ENCODE measurements at regions not wholly inside any gene's neighbourhood (a gene's known extent, or its start where the extent isn't known, plus 50 kb on each side); places are given as distances from the start of the nearest gene placed in this dataset.
A peak's percentile ranks its signal among the peaks of the same experiment; 100 is the strongest.

DNA sequence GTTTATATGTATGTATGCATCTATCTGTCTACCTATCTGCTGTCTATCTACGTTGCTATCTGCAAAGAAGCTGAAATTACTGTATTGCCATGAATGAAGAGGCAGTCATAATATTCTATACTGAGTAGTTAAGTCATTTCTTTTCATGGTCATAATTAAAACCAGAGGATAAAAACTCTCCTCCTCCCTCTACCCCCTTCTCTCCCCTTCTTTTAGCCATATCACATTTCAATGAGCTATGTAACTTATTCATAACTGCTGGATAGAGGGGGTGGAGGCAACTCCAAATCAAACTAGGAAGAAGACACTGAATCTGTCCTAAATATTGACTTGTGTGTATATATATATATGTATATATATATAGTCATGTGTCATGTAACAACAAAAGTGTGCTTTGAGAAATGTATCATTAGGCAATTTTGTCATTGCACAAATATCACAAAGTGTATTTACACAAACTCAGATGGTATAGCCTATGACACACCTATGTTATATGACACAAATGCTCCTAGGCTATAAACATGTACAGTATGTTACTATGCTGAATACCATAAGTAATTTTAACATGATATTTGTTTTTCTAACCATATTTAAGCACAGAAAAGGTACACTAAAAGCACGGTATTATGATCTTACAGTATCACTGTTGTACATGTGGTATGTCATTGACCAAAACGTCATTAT is 229.7 kb upstream of the KCNMB2 start:
- TF ChIP-seq SNAI2 (CRISPR knock-in tag; IDR thresholded peaks at IDR 0.05): no peak
- TF ChIP-seq, protein P1, sequence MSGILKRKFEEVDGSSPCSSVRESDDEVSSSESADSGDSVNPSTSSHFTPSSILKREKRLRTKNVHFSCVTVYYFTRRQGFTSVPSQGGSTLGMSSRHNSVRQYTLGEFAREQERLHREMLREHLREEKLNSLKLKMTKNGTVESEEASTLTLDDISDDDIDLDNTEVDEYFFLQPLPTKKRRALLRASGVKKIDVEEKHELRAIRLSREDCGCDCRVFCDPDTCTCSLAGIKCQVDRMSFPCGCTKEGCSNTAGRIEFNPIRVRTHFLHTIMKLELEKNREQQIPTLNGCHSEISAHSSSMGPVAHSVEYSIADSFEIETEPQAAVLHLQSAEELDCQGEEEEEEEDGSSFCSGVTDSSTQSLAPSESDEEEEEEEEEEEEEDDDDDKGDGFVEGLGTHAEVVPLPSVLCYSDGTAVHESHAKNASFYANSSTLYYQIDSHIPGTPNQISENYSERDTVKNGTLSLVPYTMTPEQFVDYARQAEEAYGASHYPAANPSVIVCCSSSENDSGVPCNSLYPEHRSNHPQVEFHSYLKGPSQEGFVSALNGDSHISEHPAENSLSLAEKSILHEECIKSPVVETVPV (CRISPR knock-in tag; IDR thresholded peaks at IDR 0.05): no peak
- no peak for TF ChIP-seq CSDC2 (CRISPR knock-in tag; IDR thresholded peaks at IDR 0.05)
- TF ChIP-seq ZFP30 (CRISPR knock-in tag; IDR thresholded peaks at IDR 0.05): no peak
- TF ChIP-seq ZNF565 (CRISPR knock-in tag; conservative IDR thresholded peaks at IDR 0.05; ENCODE audit: low read depth): no peak
- TF ChIP-seq TOX (CRISPR knock-in tag; IDR thresholded peaks at IDR 0.05; ENCODE audit: borderline replicate concordance): no peak
- no peak for TF ChIP-seq PPARA (CRISPR knock-in tag; IDR thresholded peaks at IDR 0.05; ENCODE audit: borderline replicate concordance)
- TF ChIP-seq, protein P2, sequence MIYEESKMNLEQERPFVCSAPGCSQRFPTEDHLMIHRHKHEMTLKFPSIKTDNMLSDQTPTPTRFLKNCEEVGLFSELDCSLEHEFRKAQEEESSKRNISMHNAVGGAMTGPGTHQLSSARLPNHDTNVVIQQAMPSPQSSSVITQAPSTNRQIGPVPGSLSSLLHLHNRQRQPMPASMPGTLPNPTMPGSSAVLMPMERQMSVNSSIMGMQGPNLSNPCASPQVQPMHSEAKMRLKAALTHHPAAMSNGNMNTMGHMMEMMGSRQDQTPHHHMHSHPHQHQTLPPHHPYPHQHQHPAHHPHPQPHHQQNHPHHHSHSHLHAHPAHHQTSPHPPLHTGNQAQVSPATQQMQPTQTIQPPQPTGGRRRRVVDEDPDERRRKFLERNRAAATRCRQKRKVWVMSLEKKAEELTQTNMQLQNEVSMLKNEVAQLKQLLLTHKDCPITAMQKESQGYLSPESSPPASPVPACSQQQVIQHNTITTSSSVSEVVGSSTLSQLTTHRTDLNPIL (CRISPR knock-in tag; IDR thresholded peaks at IDR 0.05; ENCODE audit: low read depth): no peak
- TF ChIP-seq ISL1 (CRISPR knock-in tag; IDR thresholded peaks at IDR 0.05): no peak

GRCh38 chr3:178308771-178309170 is 227.5 kb upstream of the KCNMB2 start:
- TF ChIP-seq ARNTL (CRISPR knock-in tag; IDR thresholded peaks at IDR 0.05; ENCODE audit: borderline replicate concordance, low read depth): no peak
- TF ChIP-seq ZNF70 (CRISPR knock-in tag; IDR thresholded peaks at IDR 0.05): no peak
- TF ChIP-seq ISL1 (CRISPR knock-in tag; IDR thresholded peaks at IDR 0.05): peak; percentile 63
- TF ChIP-seq ZNF8 (CRISPR knock-in tag; IDR thresholded peaks at IDR 0.05): no peak
- TF ChIP-seq PPARA (CRISPR knock-in tag; IDR thresholded peaks at IDR 0.05; ENCODE audit: borderline replicate concordance): no peak
- TF ChIP-seq OSR1 (CRISPR knock-in tag; IDR thresholded peaks at IDR 0.05): no peak
- ATAC-seq: peak; percentile 84

More for the DNA sequence above, 229.7 kb upstream of the KCNMB2 start:
- peak; percentile 75 for ATAC-seq

DNA sequence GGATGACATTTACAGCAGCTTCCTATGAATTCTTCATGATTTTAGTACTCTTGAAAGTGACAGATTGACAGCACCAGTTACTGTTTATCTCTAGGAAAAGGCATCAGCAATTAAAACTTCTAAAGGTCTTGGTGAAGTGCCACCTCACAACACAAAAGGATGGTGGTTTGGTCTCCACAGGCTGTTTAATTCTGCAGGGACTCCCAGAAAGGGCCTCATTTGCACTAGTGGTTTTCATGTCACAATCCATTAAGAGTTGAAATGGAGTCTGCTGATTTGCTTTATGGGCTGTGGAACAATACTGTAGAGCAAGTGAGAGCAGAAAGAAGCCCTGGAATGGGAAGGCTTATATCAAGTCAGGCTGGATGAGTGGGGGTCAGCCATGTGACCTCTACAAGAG is 225.3 kb upstream of the KCNMB2 start:
- no peak for ATAC-seq
- no peak for TF ChIP-seq TCF4 (CRISPR knock-in tag; IDR thresholded peaks at IDR 0.05; ENCODE audit: borderline replicate concordance)
- TF ChIP-seq TOX (CRISPR knock-in tag; IDR thresholded peaks at IDR 0.05; ENCODE audit: borderline replicate concordance): no peak
- no peak for TF ChIP-seq GLIS3 (CRISPR knock-in tag; IDR thresholded peaks at IDR 0.05)
- no peak for TF ChIP-seq RARB (CRISPR knock-in tag; IDR thresholded peaks at IDR 0.05)
- no peak for TF ChIP-seq ZNF70 (CRISPR knock-in tag; IDR thresholded peaks at IDR 0.05)
- TF ChIP-seq CSDC2 (CRISPR knock-in tag; IDR thresholded peaks at IDR 0.05): no peak

GRCh38 chr3:178313716-178314115 is 222.5 kb upstream of the KCNMB2 start:
- ATAC-seq: no peak
- TF ChIP-seq PATZ1 (CRISPR knock-in tag; IDR thresholded peaks at IDR 0.05; ENCODE audit: borderline replicate concordance): no peak
- no peak for TF ChIP-seq ZNF70 (CRISPR knock-in tag; IDR thresholded peaks at IDR 0.05)
- TF ChIP-seq ZC3H10 (CRISPR knock-in tag; IDR thresholded peaks at IDR 0.05): no peak
- no peak for TF ChIP-seq ZNF565 (CRISPR knock-in tag; conservative IDR thresholded peaks at IDR 0.05; ENCODE audit: low read depth)
- TF ChIP-seq, protein P1 (CRISPR knock-in tag; IDR thresholded peaks at IDR 0.05): no peak

DNA sequence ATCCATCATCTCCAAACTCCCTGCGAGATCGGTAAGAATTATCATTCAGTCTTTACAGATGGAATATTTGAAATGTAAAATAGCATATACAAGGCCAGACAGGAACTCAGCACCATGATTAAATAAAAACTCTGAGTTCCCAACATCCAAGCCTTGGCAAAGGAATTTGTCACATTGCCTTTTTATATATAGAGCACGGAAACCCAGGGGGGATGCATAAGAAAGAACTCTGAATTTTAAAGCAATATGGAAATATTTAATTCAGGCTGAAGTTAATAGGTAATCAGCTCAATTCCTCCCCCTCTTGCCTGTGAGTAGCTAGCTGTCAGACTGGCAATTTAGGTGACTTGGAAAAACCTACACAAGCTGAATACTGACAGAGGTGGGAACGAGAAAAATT is 217.9 kb upstream of the KCNMB2 start:
- ATAC-seq: no peak
- TF ChIP-seq, protein P1 (CRISPR knock-in tag; IDR thresholded peaks at IDR 0.05): no peak
- TF ChIP-seq RARB (CRISPR knock-in tag; IDR thresholded peaks at IDR 0.05): no peak
- no peak for TF ChIP-seq SNAI2 (CRISPR knock-in tag; IDR thresholded peaks at IDR 0.05)
- TF ChIP-seq ISL1 (CRISPR knock-in tag; IDR thresholded peaks at IDR 0.05): no peak
- TF ChIP-seq OSR1 (CRISPR knock-in tag; IDR thresholded peaks at IDR 0.05): no peak
- TF ChIP-seq CSDC2 (CRISPR knock-in tag; IDR thresholded peaks at IDR 0.05): no peak
- no peak for TF ChIP-seq ZNF8 (CRISPR knock-in tag; IDR thresholded peaks at IDR 0.05)
- no peak for TF ChIP-seq POU6F1 (CRISPR knock-in tag; IDR thresholded peaks at IDR 0.05; ENCODE audit: borderline replicate concordance, low read depth)
- no peak for TF ChIP-seq ZNF70 (CRISPR knock-in tag; IDR thresholded peaks at IDR 0.05)
- no peak for TF ChIP-seq ZFP3 (CRISPR knock-in tag; IDR thresholded peaks at IDR 0.05)
- TF ChIP-seq BACH2 (CRISPR knock-in tag; IDR thresholded peaks at IDR 0.05; ENCODE audit: borderline replicate concordance): no peak
- no peak for TF ChIP-seq GLIS3 (CRISPR knock-in tag; IDR thresholded peaks at IDR 0.05)
- TF ChIP-seq ZNF565 (CRISPR knock-in tag; conservative IDR thresholded peaks at IDR 0.05; ENCODE audit: low read depth): no peak

All from SK-N-SH treated with all-trans-retinoic acid at 6 μM for 48 hours (cell line).